SW 1271 (cell line): ENCODE measurements at regions not wholly inside any gene's neighbourhood (a gene's known extent, or its start where the extent isn't known, plus 50 kb on each side); places are given as distances from the start of the nearest gene placed in this dataset.
"Not testable (repeated sequence)": the region's sequence is repeated elsewhere in the genome, so short reads cannot be mapped to it uniquely, and the experiment has no call there.

Experiments
- DNase-seq, 2 experiments: peaks; one replicate each; lab custom pipeline; 2025; lab: John Stamatoyannopoulos, UW

DNA sequence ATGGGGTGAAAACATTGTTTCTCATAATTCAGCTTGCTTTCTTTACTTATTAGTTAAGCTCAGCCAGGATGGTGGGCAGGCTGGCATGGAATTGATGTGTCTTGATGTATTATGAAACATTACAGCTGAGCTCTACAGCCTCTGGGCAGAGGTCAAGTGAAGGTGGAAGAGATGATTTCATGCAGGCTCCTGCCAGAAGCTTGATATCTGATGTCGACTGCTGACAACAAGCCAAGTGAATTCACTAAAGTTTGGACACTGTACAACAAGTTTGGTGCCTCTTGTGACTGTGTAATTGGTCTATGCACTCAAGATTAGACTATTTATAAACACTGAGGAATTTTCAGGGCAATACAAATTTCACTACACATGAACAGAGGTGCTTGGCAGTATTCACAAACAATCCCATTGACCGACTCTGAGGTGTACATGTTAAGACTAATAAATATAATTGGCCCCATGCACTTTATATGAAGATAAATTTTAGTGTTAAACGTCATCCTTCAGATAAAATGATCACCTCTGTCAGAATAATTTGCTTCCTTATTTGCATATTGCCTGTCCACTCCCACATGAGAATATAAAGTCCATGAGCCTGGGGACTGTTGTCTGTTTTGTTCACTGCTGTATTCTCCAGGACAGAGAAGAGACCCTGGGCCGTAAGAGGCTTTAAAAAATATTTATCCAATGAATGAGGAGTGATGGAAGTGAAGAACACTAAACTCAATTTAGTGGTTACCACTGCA, 612.2 kb downstream of the IQCM start:
- DNase-seq: no peak

DNA sequence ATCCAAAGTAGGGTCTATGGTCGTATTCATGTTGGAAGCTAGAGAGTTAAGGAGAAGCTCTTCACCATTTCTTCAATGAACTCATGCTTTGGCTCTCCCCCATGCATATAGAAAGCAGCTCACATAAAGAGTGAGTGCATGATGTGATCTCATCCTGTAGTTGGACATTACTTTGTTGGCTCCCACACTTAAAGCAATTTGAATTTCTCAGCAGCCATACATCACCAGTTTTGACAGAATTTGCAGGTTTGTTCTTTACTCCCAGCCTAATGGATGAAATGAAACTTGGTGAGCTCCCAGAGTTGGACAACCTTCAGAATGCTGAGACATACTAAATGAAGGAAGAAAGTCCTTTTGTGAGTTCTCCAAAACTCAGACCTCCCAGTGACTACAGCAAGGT, 613.5 kb downstream of the IQCM start:
- no peak for DNase-seq

DNA sequence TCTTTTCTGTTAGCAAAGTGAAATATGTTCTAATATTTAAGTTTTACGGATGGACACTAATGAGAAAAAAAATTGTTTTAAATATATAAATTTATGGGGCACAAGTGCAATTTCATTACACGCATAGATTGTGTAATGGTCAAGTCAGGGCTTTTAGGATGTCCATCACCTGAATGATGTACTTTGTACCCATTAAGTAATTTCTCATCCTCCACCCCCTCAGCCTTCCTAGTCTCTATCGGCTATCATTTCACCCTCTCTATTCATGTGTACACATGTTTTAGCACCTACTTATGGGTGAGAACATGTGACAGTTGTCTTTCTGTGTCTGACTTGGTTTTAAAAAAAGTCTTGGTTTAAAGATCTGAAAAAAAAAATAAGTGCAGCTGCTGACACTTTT, 616.0 kb downstream of the IQCM start:
- no peak for DNase-seq

DNA sequence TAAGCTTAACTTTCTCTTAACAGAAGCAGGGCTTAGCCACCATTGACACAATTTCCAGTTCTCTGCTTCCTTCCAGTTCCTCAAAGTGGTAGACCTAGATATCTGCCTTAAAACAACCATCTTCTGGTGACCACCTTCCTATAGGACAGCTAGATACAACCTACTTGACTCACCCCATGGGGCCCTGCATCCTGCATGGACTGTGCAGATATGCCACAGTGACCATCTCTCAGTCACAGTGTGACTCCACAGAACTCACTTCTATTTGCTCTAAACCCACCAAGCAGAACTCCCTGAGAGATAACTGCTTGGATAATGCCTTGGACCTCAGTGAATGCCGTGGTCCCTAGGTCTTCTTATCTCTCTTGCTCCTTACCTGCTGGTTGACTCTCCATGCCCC, 621.6 kb downstream of the IQCM start:
- no peak for DNase-seq

DNA sequence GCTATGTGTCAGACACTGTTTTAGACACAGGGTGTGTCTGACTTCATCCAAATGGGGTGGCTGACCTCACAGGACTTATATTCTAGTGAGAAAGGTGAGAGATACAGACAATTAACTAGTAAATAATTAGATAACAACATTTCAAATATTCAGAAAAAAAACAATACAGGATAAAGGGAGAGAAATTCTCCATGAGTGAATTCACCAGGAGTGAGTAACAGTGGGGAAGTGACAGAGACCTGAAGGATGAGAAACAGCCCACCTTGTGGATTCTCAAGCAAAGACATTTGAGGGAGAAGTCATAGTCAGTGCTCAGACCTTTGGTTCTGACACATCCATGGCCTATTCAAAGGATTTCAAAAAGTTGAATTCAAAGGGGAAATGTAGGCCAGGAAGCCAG, 627.9 kb downstream of the IQCM start:
- no peak for DNase-seq

DNA sequence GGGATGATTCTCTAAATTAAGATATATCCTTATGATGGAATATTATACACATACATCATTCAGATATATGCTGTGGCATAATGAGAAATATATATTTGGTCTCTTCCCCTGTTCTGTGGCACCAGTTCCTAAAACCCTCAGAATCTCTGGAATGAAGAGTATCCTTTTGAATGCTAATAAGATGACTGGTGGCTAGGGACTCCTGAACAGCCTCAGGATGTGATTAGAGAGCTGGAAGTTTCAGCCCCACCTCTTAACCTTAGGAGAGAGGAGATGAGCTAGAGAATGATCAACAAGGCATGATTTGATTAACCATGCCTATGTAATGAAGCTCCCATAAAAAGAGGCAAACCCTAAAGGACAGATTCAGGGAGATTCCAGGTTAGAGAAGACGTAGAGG, 632.0 kb downstream of the IQCM start:
- DNase-seq: no peak

DNA sequence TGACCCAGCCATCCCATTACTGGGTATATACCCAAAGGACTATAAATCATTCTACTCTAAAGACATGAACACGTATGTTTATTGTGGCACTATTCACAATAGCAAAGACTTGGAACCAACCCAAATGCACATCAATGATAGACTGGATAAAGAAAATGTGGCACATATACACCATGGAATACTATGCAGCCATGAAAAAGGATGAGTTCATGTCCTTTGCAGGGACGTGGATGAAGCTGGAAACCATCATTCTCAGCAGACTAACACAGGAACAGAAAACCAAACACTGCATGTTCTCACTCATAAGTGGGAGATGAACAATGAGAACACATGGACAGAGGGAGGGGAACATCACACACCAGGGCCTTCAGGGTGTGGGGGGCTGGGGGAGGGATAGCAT, 634.2 kb downstream of the IQCM start:
- not testable (repeated sequence) for DNase-seq

DNA sequence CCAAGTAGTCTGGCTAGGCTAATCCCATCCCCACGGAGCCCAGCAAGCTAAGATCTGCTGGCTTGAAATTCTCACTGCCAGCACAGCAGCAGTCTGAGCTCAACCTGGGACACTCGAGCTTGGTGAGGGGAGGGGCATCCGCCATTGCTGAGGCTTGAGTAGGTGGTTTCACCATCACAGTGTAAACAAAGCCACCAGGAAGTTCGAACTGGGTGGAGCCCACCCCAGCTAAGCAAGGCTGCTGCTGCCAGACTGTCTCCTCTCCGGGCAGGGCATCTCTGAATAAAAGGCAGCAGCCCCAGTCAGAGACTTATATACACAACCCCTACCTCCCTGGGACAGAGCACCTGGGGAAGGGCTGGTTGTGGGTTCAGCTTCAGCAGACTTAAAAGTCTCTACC, 639.6 kb downstream of the IQCM start:
- DNase-seq: no peak

DNA sequence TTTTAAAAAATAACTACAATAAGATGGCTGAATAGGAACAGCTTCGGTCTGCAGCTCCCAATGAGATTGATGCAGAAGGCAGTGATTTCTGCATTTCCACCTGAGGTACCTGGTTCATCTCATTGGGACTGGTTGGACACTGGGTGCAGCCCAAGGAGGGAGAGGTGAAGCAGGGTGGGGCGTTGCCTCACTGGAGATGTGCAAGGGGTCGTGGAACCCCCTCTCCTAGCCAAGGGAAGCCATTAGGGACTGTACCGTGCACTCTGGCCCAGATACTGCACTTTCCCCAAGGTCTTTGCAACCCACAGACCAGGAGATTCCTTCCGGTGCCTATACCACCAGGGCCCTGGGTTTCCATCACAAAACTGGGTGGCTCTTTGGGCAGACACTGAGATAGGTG, 640.1 kb downstream of the IQCM start:
- DNase-seq: no peak

DNA sequence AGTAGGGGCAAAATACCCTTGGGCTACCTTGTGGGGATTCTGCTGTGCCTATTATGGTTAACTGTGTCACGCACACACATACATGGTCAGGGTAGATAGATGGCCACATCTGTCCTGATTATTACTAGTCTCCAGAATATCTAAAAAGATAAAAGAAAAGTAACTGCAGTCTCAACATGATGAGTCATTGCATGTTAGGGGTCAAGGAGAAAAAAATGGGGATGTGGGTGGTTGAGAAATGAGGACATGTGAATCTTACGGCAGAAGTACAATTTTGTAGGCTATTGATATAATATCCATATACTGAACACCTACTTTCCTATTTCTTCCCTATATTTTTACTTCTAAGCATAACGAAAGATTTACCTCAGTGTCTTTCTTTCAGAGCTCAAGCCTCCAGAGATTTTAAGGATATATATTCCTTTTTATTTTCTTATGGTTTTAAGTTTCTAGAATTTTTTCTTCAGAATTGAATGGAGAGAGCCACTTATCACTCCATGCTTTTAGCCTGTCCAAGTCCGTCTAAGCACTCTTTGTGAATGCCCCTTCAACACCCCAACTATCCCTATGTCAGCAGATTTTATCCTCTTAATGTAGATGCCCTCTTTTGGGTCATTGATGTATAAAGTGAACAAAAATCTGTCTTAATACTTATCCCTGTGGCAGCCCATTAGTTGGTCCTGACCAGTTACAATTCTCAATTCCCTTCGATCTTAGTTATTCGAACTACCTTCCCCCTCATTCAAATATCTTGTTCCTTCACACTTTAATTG, 642.2 kb downstream of the IQCM start:
- no peak for DNase-seq

DNA sequence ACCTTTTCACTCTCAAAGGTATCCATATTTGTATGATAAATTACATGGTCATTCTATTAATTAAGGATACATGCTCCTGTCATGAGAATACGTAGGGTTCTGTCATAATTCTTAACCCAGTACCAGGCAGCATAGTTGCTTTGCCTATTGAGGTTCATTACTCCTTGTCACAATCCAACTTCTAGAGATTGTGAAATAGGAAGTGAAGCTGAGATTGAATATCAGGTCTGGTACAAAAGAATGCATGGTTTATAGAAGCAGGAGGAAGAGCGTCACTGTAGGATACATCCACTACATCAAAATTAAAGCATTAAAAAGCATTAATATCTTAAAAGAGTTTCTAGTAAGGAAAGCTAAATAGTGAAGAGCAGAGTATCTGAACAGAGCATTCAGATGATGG, 647.0 kb downstream of the IQCM start:
- no peak for DNase-seq

DNA sequence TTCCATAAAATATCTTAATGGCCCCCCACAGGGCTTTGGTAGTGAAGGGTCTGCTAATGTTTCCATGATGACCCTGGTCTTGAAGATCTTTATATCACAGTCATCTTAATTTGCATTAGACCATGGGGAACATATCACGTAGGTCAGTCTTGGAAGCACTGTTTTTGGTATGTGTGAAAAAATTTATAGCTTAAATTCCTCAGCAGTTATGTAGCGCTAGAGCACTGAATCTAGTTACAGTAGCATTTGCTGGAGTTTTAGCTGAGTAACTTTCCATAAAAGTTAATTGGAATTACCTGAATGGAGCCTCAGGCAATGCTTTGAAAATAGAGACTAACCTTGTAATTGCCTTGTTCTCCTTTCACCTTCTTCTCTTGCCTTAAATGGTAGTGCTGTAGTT, 648.8 kb downstream of the IQCM start:
- no peak for DNase-seq

DNA sequence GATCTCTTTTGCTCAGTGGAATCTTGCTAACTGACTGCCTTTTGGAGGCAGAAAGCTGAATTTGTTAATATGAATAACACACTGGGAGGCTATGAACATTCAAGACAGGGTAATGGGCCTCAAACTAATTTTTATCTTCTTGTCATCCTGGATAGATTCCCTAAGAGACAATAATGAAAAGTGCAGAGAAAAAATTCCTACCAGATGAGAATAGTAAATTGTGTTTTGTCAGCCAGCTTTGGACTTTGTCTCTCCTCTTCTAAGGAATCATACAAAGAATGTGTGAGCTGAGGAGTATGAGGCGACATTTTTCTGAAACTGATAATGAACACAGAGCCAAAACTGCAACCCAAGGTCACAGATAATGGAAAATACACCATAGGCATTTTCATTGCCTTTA, 649.3 kb downstream of the IQCM start:
- DNase-seq: no peak

DNA sequence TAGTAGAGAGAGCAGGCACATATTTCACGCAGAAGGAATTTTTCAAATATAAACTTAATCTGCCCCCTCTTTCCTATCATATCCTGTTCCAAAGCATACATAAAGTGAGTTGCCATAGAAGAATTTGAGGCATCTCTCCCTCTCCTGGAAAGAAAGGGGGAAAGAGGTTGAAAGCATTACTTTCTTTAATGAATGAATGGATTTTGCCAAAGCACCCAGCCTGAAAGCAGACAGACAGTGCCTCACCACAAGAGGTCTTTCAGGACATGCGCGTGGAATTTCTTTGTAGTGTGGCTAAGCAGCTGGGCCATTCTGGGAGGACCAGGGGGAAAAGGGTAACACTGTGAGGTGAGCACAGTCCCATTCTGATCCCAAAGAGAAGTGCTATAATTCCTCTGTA, 651.4 kb downstream of the IQCM start:
- peak in 1 of 2 experiments; percentile 16 for DNase-seq

DNA sequence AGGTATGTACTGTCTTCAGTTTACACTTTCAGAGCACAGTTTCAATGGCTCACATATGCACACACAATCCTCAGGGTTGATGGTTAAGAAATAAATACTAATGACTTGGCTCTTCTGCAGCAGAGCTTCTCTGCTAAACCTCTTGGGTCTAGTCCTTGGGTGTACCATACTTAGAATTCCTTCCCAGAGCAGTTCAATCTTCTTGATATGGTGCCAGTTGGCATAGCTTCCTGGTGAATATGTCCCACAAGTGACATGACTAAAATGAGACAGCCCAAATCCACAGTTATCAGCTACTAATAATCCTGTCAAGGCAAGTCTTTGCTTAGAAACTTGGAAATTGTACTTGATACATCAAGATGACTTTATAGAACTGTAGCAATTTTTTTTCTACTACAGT, 654.4 kb downstream of the IQCM start:
- peak; percentile 1 to 16 for DNase-seq

DNA sequence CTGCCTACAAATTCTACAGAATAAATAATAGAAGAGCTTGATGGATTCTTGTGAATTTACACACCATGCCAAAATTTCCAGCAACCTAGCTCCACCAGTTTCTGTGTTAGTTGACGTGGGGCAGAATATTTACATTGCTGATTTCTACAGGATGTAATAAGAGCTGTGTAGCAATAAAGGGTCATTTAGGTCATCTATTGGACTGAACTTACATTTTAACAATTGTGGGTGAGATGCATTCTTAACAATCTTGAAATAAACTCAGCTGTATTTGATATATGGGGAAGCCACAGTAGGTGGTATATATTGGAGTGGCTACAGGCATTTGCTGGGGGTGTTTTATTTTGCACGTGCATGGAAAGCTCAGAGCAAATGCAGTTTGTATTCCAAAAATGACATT, 655.3 kb downstream of the IQCM start:
- DNase-seq: no peak

DNA sequence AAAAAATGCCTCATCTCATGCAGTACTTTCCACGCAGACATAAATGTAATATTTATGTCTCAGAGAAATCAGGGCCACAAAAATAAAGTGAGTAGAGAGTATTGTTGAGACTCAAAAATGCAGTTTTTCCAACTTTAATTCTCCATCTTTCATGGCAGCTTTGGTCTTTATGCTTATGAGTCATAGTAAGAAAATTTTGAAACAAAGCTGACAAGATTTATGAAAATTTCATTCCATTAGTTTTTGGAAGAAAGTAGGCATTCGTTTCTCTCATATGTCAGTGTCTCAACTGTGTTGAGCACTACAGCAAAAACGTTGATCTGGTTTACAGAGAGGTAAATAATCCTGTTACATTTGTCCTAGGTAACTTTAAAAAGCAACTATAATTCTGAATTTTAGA, 656.8 kb downstream of the IQCM start:
- DNase-seq: no peak

DNA sequence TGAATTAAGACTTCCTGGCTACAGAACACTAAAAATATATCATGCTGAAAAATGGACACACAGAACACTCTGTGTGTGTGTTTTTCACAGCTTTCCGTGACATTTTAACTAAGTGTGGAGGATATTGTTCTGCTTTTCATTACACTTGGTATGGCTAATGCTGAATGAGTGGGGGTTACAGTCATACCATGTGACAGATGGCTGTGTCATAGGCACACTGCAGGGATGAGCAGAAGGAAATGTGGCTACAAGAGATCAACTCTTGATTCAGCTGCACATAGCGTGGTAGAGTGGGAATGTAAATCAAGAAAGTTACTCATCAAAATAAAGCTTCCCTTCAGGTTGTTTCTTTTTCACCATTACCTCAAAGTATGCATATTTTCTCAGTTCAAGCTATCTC, 669.8 kb downstream of the IQCM start:
- no peak for DNase-seq

DNA sequence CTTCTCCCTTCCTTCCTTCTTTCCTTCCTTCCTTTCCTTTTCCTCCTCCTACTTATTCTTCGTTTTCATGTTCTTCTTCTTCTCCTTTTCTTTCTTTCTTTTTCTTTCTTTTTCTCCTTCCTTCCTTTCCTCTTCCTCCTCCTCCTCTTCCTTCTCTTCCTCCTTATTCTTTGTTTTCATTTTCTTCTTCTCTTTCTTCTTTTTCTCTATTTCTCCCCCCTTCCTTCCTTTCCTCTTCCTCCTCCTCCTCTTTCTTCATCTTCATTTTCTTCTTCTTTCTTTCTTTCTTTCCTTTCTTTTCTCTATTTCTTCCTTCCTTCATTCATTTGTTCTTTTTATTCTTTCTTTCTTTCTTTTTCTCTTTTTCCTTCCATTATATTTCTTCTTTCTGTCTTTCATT, 671.6 kb downstream of the IQCM start:
- DNase-seq: no peak

DNA sequence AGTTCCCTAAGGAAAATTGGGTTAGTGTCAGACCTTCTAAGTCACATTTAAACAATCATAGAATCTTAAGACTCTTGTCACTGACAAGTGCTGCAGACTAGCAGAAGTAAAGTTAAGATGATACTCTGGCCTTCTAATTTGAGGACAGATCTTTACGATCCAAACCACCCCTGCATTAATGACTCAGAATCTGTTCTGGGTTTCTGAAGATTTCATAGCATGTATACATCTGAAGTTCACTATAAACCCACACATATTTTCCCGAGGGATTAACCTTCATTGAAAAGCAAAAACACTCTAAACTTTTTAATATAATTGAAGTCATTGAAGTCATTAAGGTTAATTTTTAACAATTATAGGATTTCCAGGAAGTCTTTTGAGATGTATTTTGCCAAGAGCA, 674.3 kb downstream of the IQCM start:
- no peak for DNase-seq

DNA sequence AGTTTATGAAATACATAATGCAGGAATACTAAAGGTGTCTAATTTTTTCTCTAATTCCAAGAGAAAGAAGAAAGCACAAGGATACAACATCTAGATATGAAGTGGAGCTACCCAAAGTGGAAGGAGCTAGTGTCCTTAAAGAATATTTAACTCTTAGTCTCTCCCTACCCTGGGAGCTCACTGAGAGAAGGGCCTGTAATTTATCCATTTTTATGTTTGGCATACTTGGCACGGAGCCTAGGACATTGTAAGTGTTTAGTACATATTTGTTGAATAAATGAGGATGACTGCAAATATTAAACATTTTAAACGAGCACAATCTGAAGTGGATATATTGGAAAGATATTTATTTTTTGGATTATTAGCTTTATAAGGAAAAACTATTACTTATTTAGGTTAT, 674.8 kb downstream of the IQCM start:
- no peak for DNase-seq

DNA sequence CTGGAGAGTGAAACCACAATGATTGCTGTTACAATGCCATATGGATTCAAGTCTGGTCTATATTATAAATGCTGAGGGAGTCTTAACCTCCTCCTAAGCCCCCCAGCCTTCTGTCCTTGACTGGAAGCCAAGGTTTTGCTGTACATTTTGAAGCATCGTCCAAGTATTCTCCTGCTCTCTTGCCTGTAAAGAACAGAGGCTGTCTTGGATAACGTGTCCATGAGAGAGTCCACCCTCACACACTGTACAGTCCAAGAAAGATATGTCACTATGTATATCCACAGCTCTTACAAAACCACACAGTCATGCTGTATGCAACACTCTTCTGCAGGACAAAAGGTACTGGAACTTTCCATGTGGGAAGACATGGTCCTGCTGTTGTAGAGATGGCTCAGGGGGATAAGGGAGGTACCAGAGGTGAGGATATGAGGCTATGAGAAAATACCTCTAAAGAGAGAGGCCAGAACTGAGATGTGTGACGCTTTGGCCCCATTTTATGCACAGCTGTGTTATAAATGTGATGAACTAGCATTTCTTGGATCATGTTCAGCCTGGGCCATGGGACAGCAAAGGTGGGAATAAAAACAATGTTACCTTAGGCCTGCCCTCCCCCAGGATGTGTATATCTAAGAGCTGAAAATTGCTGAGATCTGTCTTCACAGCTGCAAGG, 678.6 kb downstream of the IQCM start:
- no peak for DNase-seq

DNA sequence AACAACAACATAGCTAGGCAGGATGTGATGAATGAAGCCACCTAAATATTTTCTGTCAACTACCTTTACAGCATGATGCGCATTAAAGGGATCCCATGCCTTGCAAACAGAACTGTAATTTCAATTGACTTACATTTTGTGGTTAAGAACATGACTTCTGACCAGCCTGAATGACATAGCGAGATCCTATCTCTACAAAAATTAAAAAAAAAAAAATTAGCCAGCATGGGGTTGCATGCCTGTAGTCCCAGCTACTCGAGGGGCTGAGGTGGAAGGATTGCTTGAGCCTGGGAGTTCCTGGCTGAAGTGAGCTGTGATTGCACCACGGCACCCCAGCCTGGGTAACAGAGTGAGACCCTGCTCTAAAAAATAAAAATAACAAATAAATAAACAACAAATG, 680.6 kb downstream of the IQCM start:
- no peak for DNase-seq
